Hepatocyte (in vitro differentiated cells): ENCODE measurements at regions not wholly inside any gene's neighbourhood (a gene's known extent, or its start where the extent isn't known, plus 50 kb on each side); places are given as distances from the start of the nearest gene placed in this dataset.
"Not testable (repeated sequence)": the region's sequence is repeated elsewhere in the genome, so short reads cannot be mapped to it uniquely, and the experiment has no call there.

ENCODE experiments used
- DNase-seq: peaks from one replicate; pipeline ENCODE4 v3.0.0-alpha.2; 2016; ENCODE audit warnings: low spot score
- H2AFZ ChIP-seq: fragments of 200-600 bp; sonication (generic); 2 replicates; pipeline ENCODE4 v1.6.0; 2016; ENCODE audit warnings: antibody characterized with exemption, mild to moderate bottlenecking
- H3K27ac ChIP-seq: fragments of 200-600 bp; sonication (generic); 2 replicates; pipeline ENCODE4 v1.5.1; 2016; ENCODE audit warnings: mild to moderate bottlenecking
- H3K27me3 ChIP-seq: fragments of 200-600 bp; sonication (generic); 2 replicates; pipeline ENCODE4 v1.6.1; 2016
- H3K36me3 ChIP-seq: fragments of 200-600 bp; sonication (generic); replicated peaks from 2 replicates; pipeline ENCODE4 v1.5.1; 2016; ENCODE audit warnings: low read depth; ENCODE audit not compliant: insufficient read depth
- H3K4me1 ChIP-seq: fragments of 200-600 bp; sonication (generic); 2 replicates; pipeline ENCODE4 v1.5.1; 2016; ENCODE audit warnings: mild to moderate bottlenecking, moderate library complexity; ENCODE audit not compliant: insufficient read depth
- H3K4me2 ChIP-seq: fragments of 200-600 bp; sonication (generic); 2 replicates; pipeline ENCODE4 v1.6.0; 2016
- H3K4me3 ChIP-seq: fragments of 200-600 bp; sonication (generic); 2 replicates; pipeline ENCODE4 v1.5.1; 2016; ENCODE audit warnings: mild to moderate bottlenecking
- H3K79me2 ChIP-seq: fragments of 200-600 bp; sonication (generic); 2 replicates; pipeline ENCODE4 v1.6.0; 2017; ENCODE audit warnings: mild to moderate bottlenecking
- H3K9me2 ChIP-seq: fragments of 200-600 bp; sonication (generic); replicated peaks from 2 replicates; pipeline ENCODE4 v1.6.0; 2017; ENCODE audit warnings: mild to moderate bottlenecking; ENCODE audit not compliant: insufficient read depth
- H3K9me3 ChIP-seq: fragments of 200-600 bp; sonication (generic); 2 replicates; pipeline ENCODE4 v1.5.1; 2016; ENCODE audit warnings: low read depth, mild to moderate bottlenecking
- H4K20me1 ChIP-seq: fragments of 200-600 bp; sonication (generic); 2 replicates; pipeline ENCODE4 v1.6.0; 2016; ENCODE audit warnings: mild to moderate bottlenecking; ENCODE audit not compliant: insufficient read depth, poor library complexity, severe bottlenecking
- EZH2 ChIP-seq: fragments of 200-600 bp; sonication (generic); IDR thresholded peaks from 2 replicates; pipeline ENCODE4 v1.6.1; 2016; ENCODE audit warnings: antibody characterized with exemption, mild to moderate bottlenecking, borderline replicate concordance
- EZH2phosphoT487 ChIP-seq: fragments of 200-600 bp; sonication (generic); IDR thresholded peaks from one replicate; pipeline ENCODE4 v1.6.1; 2018; ENCODE audit warnings: antibody characterized with exemption, mild to moderate bottlenecking, low read depth, moderate library complexity; ENCODE audit not compliant: unreplicated experiment, severe bottlenecking
- WGBS: methylation state at CpG from one replicate; pipeline ENCODE4 v1.1.6; 2016; ENCODE audit warnings: low lambda C conversion rate; ENCODE audit errors: missing lambda C conversion rate; 5-methylcytosine and 5-hydroxymethylcytosine counted together
- TF ChIP-seq, protein P1 (sequence below): fragments of 200-600 bp; sonication (generic); IDR thresholded peaks from 2 replicates; pipeline ENCODE4 v1.5.1; 2016; ENCODE audit warnings: antibody characterized with exemption, mild to moderate bottlenecking; ENCODE audit not compliant: poor library complexity

DNA sequence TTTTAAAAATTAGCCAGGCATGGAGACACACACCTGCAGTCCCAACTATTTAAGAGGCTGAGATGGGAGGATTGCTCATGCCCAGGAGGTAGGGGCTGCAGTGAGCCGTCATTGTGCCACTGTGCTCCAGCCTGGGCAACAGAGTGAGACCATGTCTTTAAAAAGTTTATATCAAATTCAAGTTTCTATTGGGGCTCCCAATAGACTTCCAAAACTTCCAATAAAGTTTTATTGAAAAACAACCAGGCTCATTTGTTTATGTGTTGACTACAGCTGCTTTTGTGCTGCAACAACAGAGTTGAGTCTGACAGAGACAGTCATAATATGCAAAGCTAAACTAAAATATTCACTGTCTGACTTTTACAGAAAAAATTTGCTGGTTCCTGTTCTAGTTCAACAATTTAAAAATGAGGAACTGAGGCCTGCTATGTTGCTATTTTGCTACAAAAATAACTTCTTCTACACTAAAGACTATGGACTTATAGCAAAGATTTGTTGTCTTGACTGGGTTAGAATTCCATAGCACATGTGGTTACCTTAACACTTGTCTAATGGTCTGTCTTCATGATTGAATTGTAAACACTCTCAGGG is 63.3 kb upstream of the RELL1 start:
- Histone ChIP-seq H4K20me1 (no peaks in the 10 kb centered on the region), H3K4me1 (no peaks in the 10 kb centered on the region)

DNA sequence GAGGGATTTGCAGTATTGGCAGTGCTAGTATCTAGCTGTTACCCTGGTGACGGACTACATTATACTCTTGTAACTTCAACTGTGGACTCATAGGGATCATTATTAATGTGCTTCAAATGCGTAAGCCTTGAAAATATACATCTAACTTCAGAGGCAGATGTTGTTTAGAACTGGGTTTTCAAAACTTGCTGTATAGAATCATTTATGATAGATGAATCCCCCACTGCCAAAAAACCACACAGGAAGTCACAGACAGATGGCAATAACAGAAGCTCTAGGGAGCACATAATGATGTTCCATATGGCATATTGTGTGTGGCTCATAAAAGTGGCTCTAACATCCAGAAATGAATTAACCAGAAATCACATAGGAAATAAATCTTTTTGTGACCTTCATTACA is 62.3 kb upstream of the RELL1 start:
- H3K9me3 ChIP-seq: no peaks in the 10 kb centered on the region
- no peaks in the 10 kb centered on the region for H3K4me1 ChIP-seq
- no peak for TF ChIP-seq EZH2
- TF ChIP-seq, protein P1, sequence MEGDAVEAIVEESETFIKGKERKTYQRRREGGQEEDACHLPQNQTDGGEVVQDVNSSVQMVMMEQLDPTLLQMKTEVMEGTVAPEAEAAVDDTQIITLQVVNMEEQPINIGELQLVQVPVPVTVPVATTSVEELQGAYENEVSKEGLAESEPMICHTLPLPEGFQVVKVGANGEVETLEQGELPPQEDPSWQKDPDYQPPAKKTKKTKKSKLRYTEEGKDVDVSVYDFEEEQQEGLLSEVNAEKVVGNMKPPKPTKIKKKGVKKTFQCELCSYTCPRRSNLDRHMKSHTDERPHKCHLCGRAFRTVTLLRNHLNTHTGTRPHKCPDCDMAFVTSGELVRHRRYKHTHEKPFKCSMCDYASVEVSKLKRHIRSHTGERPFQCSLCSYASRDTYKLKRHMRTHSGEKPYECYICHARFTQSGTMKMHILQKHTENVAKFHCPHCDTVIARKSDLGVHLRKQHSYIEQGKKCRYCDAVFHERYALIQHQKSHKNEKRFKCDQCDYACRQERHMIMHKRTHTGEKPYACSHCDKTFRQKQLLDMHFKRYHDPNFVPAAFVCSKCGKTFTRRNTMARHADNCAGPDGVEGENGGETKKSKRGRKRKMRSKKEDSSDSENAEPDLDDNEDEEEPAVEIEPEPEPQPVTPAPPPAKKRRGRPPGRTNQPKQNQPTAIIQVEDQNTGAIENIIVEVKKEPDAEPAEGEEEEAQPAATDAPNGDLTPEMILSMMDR: no peak
- TF ChIP-seq EZH2phosphoT487: no peak
- H4K20me1 ChIP-seq: no peaks in the 10 kb centered on the region
- no peak overlapping the region for H3K4me3 ChIP-seq
- WGBS: 79% methylated on average over 2 of the region's 2 CpGs
- DNase-seq: no peak
- no peak overlapping the region for H3K27ac ChIP-seq
- no peaks in the 10 kb centered on the region for H3K36me3 ChIP-seq
- no peak overlapping the region for H3K4me2 ChIP-seq
- H3K9me2 ChIP-seq: no peaks in the 10 kb centered on the region
- H3K27me3 ChIP-seq: no peaks in the 10 kb centered on the region
- H3K79me2 ChIP-seq: no peaks in the 10 kb centered on the region
- H2AFZ ChIP-seq: no peak overlapping the region

More for the DNA sequence above, 63.3 kb upstream of the RELL1 start:
- Histone ChIP-seq H3K9me2 (no peaks in the 10 kb centered on the region), H3K79me2 (no peaks in the 10 kb centered on the region), H3K36me3 (no peaks in the 10 kb centered on the region), H3K27ac (no peak overlapping the region), H2AFZ (no peak overlapping the region), H3K4me3 (no peak overlapping the region), H3K4me2 (no peak overlapping the region), H3K9me3 (no peaks in the 10 kb centered on the region), H3K27me3 (no peaks in the 10 kb centered on the region)
- TF ChIP-seq, protein P1: no peak
- TF ChIP-seq EZH2phosphoT487 (no peak), EZH2 (no peak)
- WGBS: 95% methylated on average over 1 of the region's 1 CpG
- DNase-seq: no peak

DNA sequence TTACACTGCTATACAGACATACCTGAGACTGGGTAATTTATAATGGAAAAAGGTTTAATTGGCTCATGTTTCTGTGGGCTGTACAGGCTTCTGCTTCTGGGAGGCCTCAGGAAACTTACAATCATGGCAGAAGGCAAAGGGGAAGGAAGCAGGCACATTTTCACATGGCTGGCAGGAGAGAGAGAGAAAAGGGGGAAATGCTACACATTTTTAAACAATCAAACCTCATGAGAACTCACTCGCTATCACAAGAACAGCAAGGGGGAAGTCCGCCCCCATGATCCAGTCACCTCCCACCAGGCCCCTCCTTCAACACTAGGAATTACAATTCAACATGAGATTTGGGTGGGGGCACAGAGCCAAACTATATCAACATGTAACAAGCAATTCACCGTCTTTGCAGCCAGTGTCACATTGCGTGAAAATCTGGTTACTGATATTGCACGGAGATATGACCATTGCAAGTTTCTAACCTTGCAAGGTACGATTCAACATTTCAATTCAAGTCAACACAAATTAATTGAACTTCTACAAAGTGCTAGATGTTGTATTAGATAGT is 61.7 kb upstream of the RELL1 start:
- 81% methylated on average over 6 of the region's 6 CpGs for WGBS
- H3K27ac ChIP-seq: no peak overlapping the region
- DNase-seq: no peak

DNA sequence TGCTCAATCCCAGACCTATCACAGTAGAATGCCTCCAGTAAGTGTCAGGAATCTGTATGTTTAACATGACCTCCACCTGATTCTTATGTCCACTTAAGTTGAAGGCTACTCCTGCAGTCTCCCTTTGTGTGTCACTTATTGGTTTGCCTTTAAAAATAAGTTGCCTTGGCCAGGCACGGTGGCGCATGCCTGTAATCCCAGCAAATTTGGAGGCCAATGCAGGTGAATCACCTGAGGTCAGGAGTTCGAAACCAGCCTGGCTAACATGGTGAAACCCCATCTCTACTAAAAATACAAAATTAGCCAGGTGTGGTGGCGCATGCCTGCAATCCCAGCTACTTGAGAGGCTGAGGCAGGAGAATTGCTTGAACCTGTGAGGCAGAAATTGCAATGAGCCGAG is 60.7 kb upstream of the RELL1 start:
- WGBS: 77% methylated on average over 5 of the region's 5 CpGs
- not testable (repeated sequence) for H3K4me1 ChIP-seq, H2AFZ ChIP-seq, H3K4me2 ChIP-seq, H3K27me3 ChIP-seq, H3K36me3 ChIP-seq, H3K27ac ChIP-seq, H4K20me1 ChIP-seq, DNase-seq, H3K4me3 ChIP-seq, H3K79me2 ChIP-seq, H3K9me2 ChIP-seq, H3K9me3 ChIP-seq

More for the DNA sequence above, 61.7 kb upstream of the RELL1 start:
- Histone ChIP-seq H3K36me3 (no peaks in the 10 kb centered on the region), H3K4me3 (no peak overlapping the region), H3K4me2 (no peak overlapping the region), H3K9me3 (no peaks in the 10 kb centered on the region), H4K20me1 (no peaks in the 10 kb centered on the region), H3K4me1 (no peaks in the 10 kb centered on the region), H3K79me2 (no peaks in the 10 kb centered on the region), H3K9me2 (no peaks in the 10 kb centered on the region), H3K27me3 (no peaks in the 10 kb centered on the region), H2AFZ (no peak overlapping the region)
- TF ChIP-seq, protein P1: no peak
- TF ChIP-seq EZH2: no peak
- TF ChIP-seq EZH2phosphoT487: no peak
